H1 (cell line): ENCODE measurements at regions not wholly inside any gene's neighbourhood (a gene's known extent, or its start where the extent isn't known, plus 50 kb on each side); places are given as distances from the start of the nearest gene placed in this dataset.

ENCODE experiments used
- CTCF ChIA-PET: fragments of 300-600 bp; sonication (Branson Sonifier 250); formaldehyde crosslinking; loops from one replicate; lab custom pipeline; 2021; ENCODE audit not compliant: partially characterized antibody; lab: Charles Lee
- POLR2A ChIA-PET: fragments of 300-600 bp; sonication (Branson Sonifier 250); formaldehyde crosslinking; loops from one replicate; lab custom pipeline; 2021; ENCODE audit warnings: inconsistent platforms; ENCODE audit not compliant: partially characterized antibody; lab: Charles Lee
- DNase-seq, 2 experiments: peaks; one replicate each; pipeline versions ENCODE4 v3.0.0 to v3.0.0-alpha.2; 2010 to 2022; ENCODE audit warnings: low spot score in 2 of 2, low read depth in 1 of 2, mixed read lengths in 1 of 2
- FAIRE-seq: peaks from 2 replicates; lab custom pipeline; 2011; peaks lifted over from hg19 to GRCh38; lab: Jason Lieb, UNC
- H2AFZ ChIP-seq: 2 replicates; pipeline ENCODE4 v1.8.1; 2012; ENCODE audit warnings: low read length, inconsistent platforms
- H2AK5ac ChIP-seq: 2 replicates; pipeline ENCODE4 v1.6.1; 2013; ENCODE audit warnings: low read depth, low read length
- H2BK120ac ChIP-seq: replicated peaks from 2 replicates; pipeline ENCODE3; 2013; ENCODE audit warnings: low read depth, low read length, inconsistent platforms
- H2BK12ac ChIP-seq: 2 replicates; pipeline ENCODE4 v1.6.1; 2013; ENCODE audit warnings: low read depth, low read length
- H2BK15ac ChIP-seq: 2 replicates; pipeline ENCODE4 v1.6.1; 2013; ENCODE audit warnings: low read length
- H2BK20ac ChIP-seq: 2 replicates; pipeline ENCODE4 v1.6.1; 2013; ENCODE audit warnings: low read length
- H2BK5ac ChIP-seq: 2 replicates; pipeline ENCODE4 v1.6.1; 2013; ENCODE audit warnings: low read depth, low read length
- H3K14ac ChIP-seq: 2 replicates; pipeline ENCODE4 v1.6.1; 2013; ENCODE audit warnings: inconsistent platforms; ENCODE audit not compliant: insufficient read length
- H3K18ac ChIP-seq: 2 replicates; pipeline ENCODE4 v1.6.1; 2013; ENCODE audit warnings: low read length; ENCODE audit errors: extremely low read depth
- H3K23ac ChIP-seq: 2 replicates; pipeline ENCODE4 v1.6.1; 2013; ENCODE audit warnings: inconsistent platforms; ENCODE audit not compliant: insufficient read length
- H3K23me2 ChIP-seq: 2 replicates; pipeline ENCODE4 v1.6.1; 2013; ENCODE audit warnings: low read depth, low read length
- H3K27ac ChIP-seq: 2 replicates; pipeline ENCODE4 v1.6.1; 2011; ENCODE audit warnings: low read depth, low read length, inconsistent platforms
- H3K27me3 ChIP-seq, 4 experiments: replicated peaks in 1 of 4; 1 replicate in 1 of 4; 2 replicates in 3 of 4; pipeline versions ENCODE4 v1.6.1 to v1.8.1; 2011 to 2013; ENCODE audit warnings: low read length in 3 of 4, mild to moderate bottlenecking in 3 of 4, inconsistent platforms in 2 of 4, mixed read lengths in 2 of 4, moderate library complexity in 1 of 4; ENCODE audit not compliant: control insufficient read depth in 3 of 4, insufficient read depth in 3 of 4; ENCODE audit errors: extremely low read depth in 1 of 4
- H3K36me3 ChIP-seq, 4 experiments: 2 replicates each; pipeline versions ENCODE4 v1.6.1 to v1.8.1; 2011 to 2013; ENCODE audit warnings: mild to moderate bottlenecking in 4 of 4, low read length in 3 of 4, moderate library complexity in 2 of 4, control low read depth in 1 of 4, inconsistent platforms in 1 of 4; ENCODE audit not compliant: insufficient read depth in 4 of 4, control insufficient read depth in 2 of 4
- H3K4ac ChIP-seq: replicated peaks from 2 replicates; pipeline ENCODE3; 2013; ENCODE audit warnings: low read length, low read depth, mixed read lengths, inconsistent platforms; ENCODE audit not compliant: insufficient read length
- H3K4me1 ChIP-seq, 4 experiments: replicated peaks in 1 of 4; 1 replicate in 1 of 4; 2 replicates in 3 of 4; pipeline versions ENCODE4 v1.6.1 to v1.8.1; 2011 to 2013; ENCODE audit warnings: low read length in 3 of 4, inconsistent platforms in 2 of 4, mixed read lengths in 1 of 4; ENCODE audit not compliant: insufficient read depth in 4 of 4, control insufficient read depth in 3 of 4
- H3K4me2 ChIP-seq, 2 experiments: 2 replicates each; pipeline versions ENCODE4 v1.6.1 to v1.8.1; 2011 to 2013; ENCODE audit warnings: low read depth in 2 of 2, low read length in 2 of 2, control low read depth in 1 of 2, inconsistent platforms in 1 of 2, mild to moderate bottlenecking in 1 of 2; ENCODE audit not compliant: insufficient read depth in 1 of 2
- H3K4me3 ChIP-seq, 4 experiments: fragments of 200-600, 300-600 bp in 1 of 4; sonication (generic), shearing (Covaris generic), sonication (Bioruptor Twin) in 1 of 4; 2 replicates each; pipeline versions ENCODE4 v1.5.1 to v1.8.1; 2011 to 2016; ENCODE audit warnings: low read length in 4 of 4, low read depth in 3 of 4, control low read depth in 2 of 4, inconsistent platforms in 2 of 4, mild to moderate bottlenecking in 2 of 4, mixed read lengths in 1 of 4, moderate library complexity in 1 of 4; ENCODE audit not compliant: insufficient read depth in 2 of 4; ENCODE audit errors: extremely low read depth in 1 of 4
- H3K56ac ChIP-seq: replicated peaks from 2 replicates; pipeline ENCODE3; 2013; ENCODE audit warnings: low read depth, mild to moderate bottlenecking, mixed read lengths, low read length, inconsistent platforms; ENCODE audit not compliant: insufficient read length
- H3K79me1 ChIP-seq: 2 replicates; pipeline ENCODE4 v1.6.1; 2013; ENCODE audit warnings: low read depth, low read length, control low read depth
- H3K79me2 ChIP-seq, 2 experiments: 2 replicates each; pipeline versions ENCODE4 v1.6.1 to v1.8.1; 2012 to 2013; ENCODE audit warnings: low read length in 2 of 2, mild to moderate bottlenecking in 2 of 2, inconsistent platforms in 1 of 2; ENCODE audit not compliant: insufficient read depth in 2 of 2, control insufficient read depth in 1 of 2
- H3K9ac ChIP-seq, 4 experiments: replicated peaks in 1 of 4; 1 replicate in 1 of 4; 2 replicates in 3 of 4; pipeline versions ENCODE4 v1.6.1 to v1.8.1; 2011 to 2013; ENCODE audit warnings: low read depth in 3 of 4, low read length in 3 of 4, control low read depth in 2 of 4, mild to moderate bottlenecking in 2 of 4, moderate library complexity in 2 of 4, inconsistent platforms in 1 of 4; ENCODE audit errors: extremely low read depth in 1 of 4
- H3K9me3 ChIP-seq, 2 experiments: 2 replicates each; pipeline versions ENCODE4 v1.6.1 to v1.8.1; 2012 to 2013; ENCODE audit warnings: mild to moderate bottlenecking in 2 of 2, moderate library complexity in 2 of 2, control low read depth in 1 of 2, inconsistent platforms in 1 of 2, low read depth in 1 of 2, low read length in 1 of 2, mixed read lengths in 1 of 2; ENCODE audit not compliant: insufficient read depth in 2 of 2
- H4K20me1 ChIP-seq, 2 experiments: replicated peaks in 1 of 2; 2 replicates each; pipeline versions ENCODE3 to v1.8.1; 2011 to 2013; ENCODE audit warnings: inconsistent platforms in 2 of 2, low read length in 2 of 2, mild to moderate bottlenecking in 1 of 2; ENCODE audit not compliant: insufficient read depth in 2 of 2, control insufficient read depth in 1 of 2
- H4K5ac ChIP-seq: 2 replicates; pipeline ENCODE4 v1.6.1; 2013; ENCODE audit warnings: low read length, low read depth, mixed read lengths, inconsistent platforms; ENCODE audit not compliant: insufficient read length
- H4K8ac ChIP-seq: 2 replicates; pipeline ENCODE4 v1.8.0; 2013; ENCODE audit warnings: mild to moderate bottlenecking, moderate library complexity, low read length, inconsistent platforms; ENCODE audit not compliant: insufficient read depth; ENCODE audit errors: extremely low read depth
- H4K91ac ChIP-seq: replicated peaks from 2 replicates; pipeline ENCODE3; 2013; ENCODE audit warnings: low read length, mixed read lengths, inconsistent platforms; ENCODE audit not compliant: insufficient read length
- CBX5 ChIP-seq: fragments of 300-800, 300-1000 bp; sonication (generic); IDR thresholded peaks from 2 replicates; pipeline ENCODE4 v1.7.1; 2016; ENCODE audit warnings: antibody characterized with exemption, low read length, low read depth
- WGBS, 2 experiments: shearing (Covaris generic) in 1 of 2; methylation state at CpG; one replicate each; pipeline versions ENCODE4 v1.1.6 to v1.1.7; 2013 to 2015; ENCODE audit warnings: low lambda C conversion rate in 2 of 2, mixed read lengths in 2 of 2, inconsistent platforms in 1 of 2, low coverage in 1 of 2, missing lambda C conversion rate in 1 of 2; ENCODE audit not compliant: insufficient replicate concordance in 2 of 2, insufficient coverage in 1 of 2, insufficient read length in 1 of 2; ENCODE audit errors: extremely low coverage in 1 of 2, missing lambda C conversion rate in 1 of 2; 5-methylcytosine and 5-hydroxymethylcytosine counted together

DNA sequence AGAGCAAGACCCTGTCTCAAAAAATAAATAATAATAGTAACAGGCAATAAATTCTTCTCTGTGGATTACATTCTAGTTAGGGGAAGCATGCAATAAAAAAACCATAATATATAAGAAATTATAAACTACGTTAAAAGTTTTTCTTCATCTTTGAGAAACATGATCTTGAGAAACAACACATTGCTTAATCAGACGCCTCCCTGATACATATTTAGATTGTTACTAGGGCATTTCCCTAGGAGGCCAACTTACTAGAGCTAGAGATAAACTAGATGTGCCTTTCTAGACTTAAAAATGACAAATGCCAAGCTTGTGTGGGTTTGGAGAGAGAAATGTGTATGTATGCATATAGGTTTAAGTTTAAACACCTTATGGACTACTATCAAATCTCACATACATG, 76.3 kb upstream of the GALNT5 start:
- Histone ChIP-seq H3K27me3 (no peaks in the 10 kb centered on the region), H3K14ac (no peak overlapping the region), H2AK5ac (no peak overlapping the region), H3K4me1 (no peaks in the 10 kb centered on the region), H3K9ac (no peak overlapping the region), H3K18ac (no peak overlapping the region), H4K20me1 (no peaks in the 10 kb centered on the region), H2BK120ac (no peak overlapping the region), H3K4me2 (no peak overlapping the region), H3K27ac (no peak overlapping the region), H3K79me2 (no peaks in the 10 kb centered on the region), H3K9me3 (no peaks in the 10 kb centered on the region), H2BK15ac (no peak overlapping the region), H3K36me3 (no peaks in the 10 kb centered on the region), H2BK20ac (no peak overlapping the region), H4K91ac (no peak overlapping the region), H3K79me1 (no peaks in the 10 kb centered on the region), H4K8ac (no peak overlapping the region), H4K5ac (no peak overlapping the region), H3K4me3 (no peak overlapping the region), H3K23me2 (no peaks in the 10 kb centered on the region), H3K23ac (no peak overlapping the region), H3K4ac (no peak overlapping the region), H2BK5ac (no peak overlapping the region), H2BK12ac (no peak overlapping the region), H3K56ac (no peak overlapping the region), H2AFZ (no peak overlapping the region)
- FAIRE-seq (no peak), DNase-seq (no peak)
- 86% methylated on average over 2 of the region's 2 CpGs; no CpG with 5 or more reads in 1 of the 2 experiments for WGBS, 2 experiments
- no peak for TF ChIP-seq CBX5
- POLR2A ChIA-PET: no interaction called here
- CTCF ChIA-PET: interaction anchor here (0.6 to 5.4 kb wide), 4 partner anchors 13 to 1807 kb away, joined by 3 to 20 read pairs (median 3); no protein-coding TSS in a partner anchor
